Mesothelial cell of epicardium (in vitro differentiated cells): ENCODE measurements at regions not wholly inside any gene's neighbourhood (a gene's known extent, or its start where the extent isn't known, plus 50 kb on each side); places are given as distances from the start of the nearest gene placed in this dataset.

Source experiments
- DNase-seq, 2 experiments: peaks; one replicate each; pipeline ENCODE4 v3.0.0; 2021; ENCODE audit warnings: low spot score in 2 of 2; ENCODE audit not compliant: unreplicated experiment in 2 of 2
- H3K27ac Mint-ChIP-seq: 2 replicates; pipeline ENCODE4 v1.8.0; 2021; ENCODE audit warnings: mixed read lengths
- H3K27me3 Mint-ChIP-seq: 2 replicates; pipeline ENCODE4 v1.8.0; 2021; ENCODE audit warnings: low read depth, mixed read lengths
- H3K36me3 Mint-ChIP-seq: 2 replicates; pipeline ENCODE4 v1.8.0; 2021; ENCODE audit warnings: mixed read lengths
- H3K4me1 Mint-ChIP-seq: 2 replicates; pipeline ENCODE4 v1.8.0; 2021; ENCODE audit warnings: mixed read lengths
- H3K4me3 Mint-ChIP-seq: 2 replicates; pipeline ENCODE4 v1.8.0; 2021; ENCODE audit warnings: mild to moderate bottlenecking, moderate library complexity, mixed read lengths
- H3K9me3 Mint-ChIP-seq: 2 replicates; pipeline ENCODE4 v1.8.0; 2021; ENCODE audit warnings: mixed read lengths
- TF ChIP-seq, protein P1 (sequence below): fragments of 200-600 bp; sonication (generic); IDR thresholded peaks from one replicate; pipeline ENCODE4 v1.5.0; 2021; ENCODE audit warnings: antibody characterized with exemption; ENCODE audit not compliant: unreplicated experiment

DNA sequence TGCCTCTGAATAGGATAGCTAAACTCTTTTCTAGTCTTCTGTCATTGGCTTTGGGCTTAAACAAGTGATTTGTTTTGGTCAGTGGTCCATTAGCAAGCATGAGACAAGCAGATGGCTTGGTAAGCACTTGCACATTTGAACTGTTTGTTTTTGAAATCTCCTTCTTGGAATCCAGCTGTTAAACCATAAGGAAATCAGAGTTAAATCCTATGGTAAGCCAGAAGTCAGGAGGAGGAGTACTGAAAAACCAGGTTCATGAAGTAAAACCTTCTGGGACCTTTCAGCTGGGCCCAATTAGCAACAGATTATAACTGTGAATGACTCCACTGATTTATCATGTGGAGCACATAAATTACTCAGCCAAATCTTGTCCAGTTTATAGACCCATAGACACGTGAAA is 1042.5 kb upstream of the PABPC4L start:
- no peak for DNase-seq

DNA sequence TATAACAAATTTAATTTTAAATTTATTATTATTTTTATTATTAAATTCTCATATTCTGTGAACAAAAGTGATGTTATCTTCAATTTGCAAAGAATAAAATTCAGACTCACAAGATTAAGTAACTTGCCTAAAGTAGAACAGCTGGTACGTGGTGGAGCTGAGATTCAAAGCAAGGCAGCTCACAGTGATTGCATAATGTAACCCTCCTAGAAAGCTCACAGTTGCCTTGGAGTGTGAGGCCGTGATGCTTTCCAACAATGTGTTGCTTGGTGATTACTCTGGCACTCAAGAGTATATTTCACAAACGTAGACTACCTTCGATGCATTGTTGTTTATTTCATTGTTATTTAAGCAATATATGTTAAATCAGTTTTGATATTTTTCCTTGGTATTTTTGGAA is 1039.2 kb upstream of the PABPC4L start:
- Mint-ChIP-seq H3K27me3 (no peaks in the 10 kb centered on the region), H3K36me3 (no peaks in the 10 kb centered on the region), H3K27ac (no peak overlapping the region), H3K9me3 (no peaks in the 10 kb centered on the region), H3K4me1 (peaks cover 29% of the 10 kb centered on the region), H3K4me3 (no peak overlapping the region)
- DNase-seq: no peak
- TF ChIP-seq, protein P1, sequence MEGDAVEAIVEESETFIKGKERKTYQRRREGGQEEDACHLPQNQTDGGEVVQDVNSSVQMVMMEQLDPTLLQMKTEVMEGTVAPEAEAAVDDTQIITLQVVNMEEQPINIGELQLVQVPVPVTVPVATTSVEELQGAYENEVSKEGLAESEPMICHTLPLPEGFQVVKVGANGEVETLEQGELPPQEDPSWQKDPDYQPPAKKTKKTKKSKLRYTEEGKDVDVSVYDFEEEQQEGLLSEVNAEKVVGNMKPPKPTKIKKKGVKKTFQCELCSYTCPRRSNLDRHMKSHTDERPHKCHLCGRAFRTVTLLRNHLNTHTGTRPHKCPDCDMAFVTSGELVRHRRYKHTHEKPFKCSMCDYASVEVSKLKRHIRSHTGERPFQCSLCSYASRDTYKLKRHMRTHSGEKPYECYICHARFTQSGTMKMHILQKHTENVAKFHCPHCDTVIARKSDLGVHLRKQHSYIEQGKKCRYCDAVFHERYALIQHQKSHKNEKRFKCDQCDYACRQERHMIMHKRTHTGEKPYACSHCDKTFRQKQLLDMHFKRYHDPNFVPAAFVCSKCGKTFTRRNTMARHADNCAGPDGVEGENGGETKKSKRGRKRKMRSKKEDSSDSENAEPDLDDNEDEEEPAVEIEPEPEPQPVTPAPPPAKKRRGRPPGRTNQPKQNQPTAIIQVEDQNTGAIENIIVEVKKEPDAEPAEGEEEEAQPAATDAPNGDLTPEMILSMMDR: no peak

More for the DNA sequence above, 1042.5 kb upstream of the PABPC4L start:
- Mint-ChIP-seq H3K9me3 (no peaks in the 10 kb centered on the region), H3K27me3 (no peaks in the 10 kb centered on the region), H3K27ac (peak overlapping the region; percentile 12), H3K36me3 (no peaks in the 10 kb centered on the region), H3K4me3 (no peak overlapping the region), H3K4me1 (peaks cover 21% of the 10 kb centered on the region)
- TF ChIP-seq, protein P1: no peak

DNA sequence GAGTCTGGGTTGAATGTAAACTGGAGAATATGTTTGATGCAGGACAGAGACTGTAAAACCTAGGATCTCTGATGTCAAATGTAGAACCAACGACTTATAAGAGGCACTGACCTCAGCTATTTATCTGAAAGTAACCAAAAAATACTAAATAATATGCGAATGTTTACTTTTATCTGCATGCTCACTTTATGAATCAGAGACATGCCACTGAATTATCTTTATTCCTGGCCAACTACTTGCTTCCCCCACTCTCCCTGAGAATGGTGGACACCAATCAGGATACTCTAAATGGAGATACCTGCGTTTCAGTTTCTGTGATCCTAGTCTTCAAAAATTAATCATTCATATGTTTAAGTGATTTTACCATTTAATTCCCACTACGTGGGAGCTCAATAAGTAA is 1038.4 kb upstream of the PABPC4L start:
- DNase-seq: no peak
- no peaks in the 10 kb centered on the region for H3K9me3 Mint-ChIP-seq
- TF ChIP-seq, protein P1: no peak
- H3K27me3 Mint-ChIP-seq: no peaks in the 10 kb centered on the region
- no peak overlapping the region for H3K27ac Mint-ChIP-seq
- H3K36me3 Mint-ChIP-seq: no peaks in the 10 kb centered on the region
- no peak overlapping the region for H3K4me3 Mint-ChIP-seq
- peaks cover 25% of the 10 kb centered on the region for H3K4me1 Mint-ChIP-seq

DNA sequence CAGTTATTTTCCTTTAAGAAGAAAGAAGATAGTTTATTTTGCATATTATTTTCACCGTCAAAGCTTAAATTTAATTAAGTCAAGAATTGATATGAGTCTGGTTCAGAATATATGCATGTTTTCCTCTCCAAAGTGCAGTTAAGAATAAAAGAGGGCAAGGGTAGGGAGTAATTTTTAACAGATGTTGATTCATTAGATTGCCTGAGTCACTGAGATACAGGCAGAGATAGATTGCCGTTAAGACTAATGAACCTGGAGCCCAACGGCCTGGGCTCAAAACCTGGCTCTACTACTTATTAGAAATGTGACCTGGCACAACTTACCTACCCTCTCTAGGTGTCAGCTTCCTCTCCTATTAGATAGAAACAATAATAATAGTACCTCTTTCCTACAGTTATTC is 1037.4 kb upstream of the PABPC4L start:
- no peaks in the 10 kb centered on the region for H3K9me3 Mint-ChIP-seq
- no peaks in the 10 kb centered on the region for H3K36me3 Mint-ChIP-seq
- TF ChIP-seq, protein P1: no peak
- no peak overlapping the region for H3K4me3 Mint-ChIP-seq
- peaks cover 16% of the 10 kb centered on the region for H3K4me1 Mint-ChIP-seq
- DNase-seq: no peak
- H3K27me3 Mint-ChIP-seq: no peaks in the 10 kb centered on the region
- H3K27ac Mint-ChIP-seq: no peak overlapping the region

DNA sequence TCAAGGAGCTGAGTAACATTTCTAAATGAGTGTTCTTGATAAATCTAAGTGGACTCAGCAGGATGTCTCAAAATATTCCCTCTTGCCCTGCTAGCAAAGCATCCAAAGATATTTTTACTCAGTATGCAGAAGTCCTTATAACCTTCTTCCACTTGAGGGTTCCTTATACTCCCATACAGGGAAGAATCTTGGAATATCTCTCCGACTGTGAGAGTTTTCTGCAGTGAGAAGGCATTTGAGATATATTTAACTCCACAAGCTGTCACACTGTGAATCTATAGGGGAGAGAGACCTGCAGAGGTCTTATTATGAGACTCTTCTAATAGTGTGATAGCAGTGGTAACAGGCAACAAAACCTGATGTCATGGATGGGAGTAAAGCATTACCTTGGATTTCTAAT is 1034.5 kb upstream of the PABPC4L start:
- Mint-ChIP-seq H3K4me3 (no peak overlapping the region), H3K9me3 (no peaks in the 10 kb centered on the region), H3K36me3 (no peaks in the 10 kb centered on the region), H3K27ac (no peak overlapping the region), H3K4me1 (peaks cover 11% of the 10 kb centered on the region), H3K27me3 (no peaks in the 10 kb centered on the region)
- no peak for DNase-seq
- TF ChIP-seq, protein P1: no peak

DNA sequence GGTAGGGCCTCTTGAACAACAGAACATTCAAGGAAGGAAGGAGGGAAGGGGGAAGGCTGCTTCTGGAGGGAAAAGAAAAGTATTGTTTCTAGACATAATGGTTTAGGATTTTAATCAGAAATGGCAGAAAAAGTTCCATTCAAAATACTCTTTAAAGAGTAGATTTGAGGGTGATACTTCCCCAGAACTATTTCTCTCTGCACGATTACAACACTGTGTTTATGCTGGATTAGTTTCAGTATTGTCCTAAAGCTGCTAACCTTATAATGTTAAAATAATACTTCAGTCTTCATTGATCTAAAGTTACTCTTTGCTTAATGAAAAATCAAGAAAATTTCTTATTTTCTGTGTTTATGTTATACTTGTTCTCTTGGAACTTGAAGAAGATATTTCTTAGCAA is 1026.3 kb upstream of the PABPC4L start:
- DNase-seq: no peak
- peaks cover 2% of the 10 kb centered on the region for H3K36me3 Mint-ChIP-seq
- H3K9me3 Mint-ChIP-seq: peaks cover 4% of the 10 kb centered on the region
- TF ChIP-seq, protein P1: no peak
- H3K27me3 Mint-ChIP-seq: no peaks in the 10 kb centered on the region
- peaks cover 11% of the 10 kb centered on the region for H3K4me1 Mint-ChIP-seq
- H3K27ac Mint-ChIP-seq: no peak overlapping the region
- no peak overlapping the region for H3K4me3 Mint-ChIP-seq
